ENCODE measurements at regions not wholly inside any gene's neighbourhood (a gene's known extent, or its start where the extent isn't known, plus 50 kb on each side); places are given as distances from the start of the nearest gene placed in this dataset.

GRCh38 chr15:36007699-36008098 lies 461.7 kb upstream of the DPH6 start:
- H3K9me3 ChIP-seq: peaks cover 0 to 5% (median 0%) of the 10 kb centered on the region in 4 donors
- no peak overlapping the region for H3K27ac ChIP-seq
- intact Hi-C loops (cut with DNase I): no loop called here
- no peaks in the 10 kb centered on the region for H3K27me3 ChIP-seq
- TF ChIP-seq POLR2A (IDR thresholded peaks at IDR 0.05) (no peak), EP300 (IDR thresholded peaks at IDR 0.05) (no peak), POLR2AphosphoS5 (IDR thresholded peaks at IDR 0.05) (no peak)
- TF ChIP-seq, protein P1, sequence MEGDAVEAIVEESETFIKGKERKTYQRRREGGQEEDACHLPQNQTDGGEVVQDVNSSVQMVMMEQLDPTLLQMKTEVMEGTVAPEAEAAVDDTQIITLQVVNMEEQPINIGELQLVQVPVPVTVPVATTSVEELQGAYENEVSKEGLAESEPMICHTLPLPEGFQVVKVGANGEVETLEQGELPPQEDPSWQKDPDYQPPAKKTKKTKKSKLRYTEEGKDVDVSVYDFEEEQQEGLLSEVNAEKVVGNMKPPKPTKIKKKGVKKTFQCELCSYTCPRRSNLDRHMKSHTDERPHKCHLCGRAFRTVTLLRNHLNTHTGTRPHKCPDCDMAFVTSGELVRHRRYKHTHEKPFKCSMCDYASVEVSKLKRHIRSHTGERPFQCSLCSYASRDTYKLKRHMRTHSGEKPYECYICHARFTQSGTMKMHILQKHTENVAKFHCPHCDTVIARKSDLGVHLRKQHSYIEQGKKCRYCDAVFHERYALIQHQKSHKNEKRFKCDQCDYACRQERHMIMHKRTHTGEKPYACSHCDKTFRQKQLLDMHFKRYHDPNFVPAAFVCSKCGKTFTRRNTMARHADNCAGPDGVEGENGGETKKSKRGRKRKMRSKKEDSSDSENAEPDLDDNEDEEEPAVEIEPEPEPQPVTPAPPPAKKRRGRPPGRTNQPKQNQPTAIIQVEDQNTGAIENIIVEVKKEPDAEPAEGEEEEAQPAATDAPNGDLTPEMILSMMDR (IDR thresholded peaks at IDR 0.05): no peak
- H3K4me1 ChIP-seq: no peaks in the 10 kb centered on the region
- H3K4me3 ChIP-seq: no peak overlapping the region
- no peak for DNase-seq
- no peaks in the 10 kb centered on the region for H3K36me3 ChIP-seq
- WGBS, 2 donors: 38 to 78% methylated on average over 1 of the region's 1 CpG

DNA sequence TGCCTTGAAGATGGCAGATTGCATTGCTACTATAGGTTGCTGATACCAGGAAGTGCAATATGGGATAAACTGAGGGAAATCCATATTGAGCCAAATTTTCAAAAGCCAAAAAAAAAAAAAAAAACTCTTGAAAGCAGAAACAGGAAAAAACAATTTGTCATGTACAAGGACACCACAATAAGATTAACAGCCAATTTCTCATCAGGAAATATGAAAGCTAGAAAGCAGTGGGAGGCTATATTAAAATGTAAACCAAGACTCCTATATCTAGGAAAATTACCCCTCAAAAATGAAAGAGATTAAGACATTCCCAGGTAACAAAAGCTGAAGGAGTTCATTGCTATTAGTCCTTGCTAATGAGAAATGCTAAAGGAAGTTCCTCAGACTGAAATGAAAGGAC lies 462.8 kb upstream of the DPH6 start:
- DNase-seq: no peak
- Histone ChIP-seq H3K4me3 (no peak overlapping the region), H3K36me3 (no peaks in the 10 kb centered on the region), H3K4me1 (no peaks in the 10 kb centered on the region), H3K9me3 (peaks cover 0 to 5% (median 0%) of the 10 kb centered on the region in 4 donors), H3K27me3 (no peaks in the 10 kb centered on the region), H3K27ac (no peak overlapping the region)
- TF ChIP-seq POLR2AphosphoS5 (IDR thresholded peaks at IDR 0.05): no peak
- TF ChIP-seq, protein P1 (IDR thresholded peaks at IDR 0.05): no peak
- intact Hi-C loops (cut with DNase I): no loop called here

DNA sequence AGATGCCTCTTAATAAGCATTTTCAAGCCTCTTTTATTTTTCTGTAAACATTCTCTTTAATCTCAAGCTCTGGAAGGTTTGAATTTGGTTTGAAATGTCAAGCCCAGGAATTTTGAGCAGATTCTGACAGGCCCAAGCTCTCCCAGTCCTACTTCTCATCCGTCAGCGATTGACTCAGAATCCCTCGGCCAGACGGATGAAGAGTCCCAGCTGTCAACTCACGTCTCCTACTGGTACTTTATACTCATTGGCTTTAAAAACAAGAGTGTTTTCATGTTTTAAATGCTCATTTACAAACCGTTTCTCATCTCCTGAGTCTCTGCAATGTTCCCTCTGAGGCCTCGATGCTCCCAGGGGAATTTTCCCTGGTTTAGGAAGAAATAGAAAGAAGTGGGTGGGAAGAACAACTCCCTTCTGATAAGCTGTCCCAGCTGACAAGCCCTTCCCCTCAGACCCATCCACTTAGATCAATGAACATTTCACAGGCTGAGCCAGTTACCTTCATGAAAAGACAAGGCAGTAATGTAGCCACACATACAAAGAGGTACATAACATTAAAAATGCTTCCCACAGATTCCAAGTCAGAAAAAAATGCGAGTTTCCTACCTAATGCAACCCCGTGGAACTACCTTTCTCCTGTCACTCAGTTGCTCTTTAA lies 478.2 kb upstream of the DPH6 start:
- H3K27me3 ChIP-seq: no peaks in the 10 kb centered on the region
- H3K9me3 ChIP-seq: no peaks in the 10 kb centered on the region
- H3K36me3 ChIP-seq: no peaks in the 10 kb centered on the region
- no peak for TF ChIP-seq POLR2A (IDR thresholded peaks at IDR 0.05)
- TF ChIP-seq, protein P1 (IDR thresholded peaks at IDR 0.05): no peak
- no peak for TF ChIP-seq EP300 (IDR thresholded peaks at IDR 0.05)
- no peak for TF ChIP-seq POLR2AphosphoS5 (IDR thresholded peaks at IDR 0.05)
- DNase-seq: no peak
- 71 to 74% methylated on average over 9 of the region's 9 CpGs for WGBS, 2 donors
- H3K27ac ChIP-seq: no peak overlapping the region
- no peak overlapping the region for H3K4me3 ChIP-seq
- intact Hi-C loops (cut with DNase I): no loop called here
- H3K4me1 ChIP-seq: no peaks in the 10 kb centered on the region

DNA sequence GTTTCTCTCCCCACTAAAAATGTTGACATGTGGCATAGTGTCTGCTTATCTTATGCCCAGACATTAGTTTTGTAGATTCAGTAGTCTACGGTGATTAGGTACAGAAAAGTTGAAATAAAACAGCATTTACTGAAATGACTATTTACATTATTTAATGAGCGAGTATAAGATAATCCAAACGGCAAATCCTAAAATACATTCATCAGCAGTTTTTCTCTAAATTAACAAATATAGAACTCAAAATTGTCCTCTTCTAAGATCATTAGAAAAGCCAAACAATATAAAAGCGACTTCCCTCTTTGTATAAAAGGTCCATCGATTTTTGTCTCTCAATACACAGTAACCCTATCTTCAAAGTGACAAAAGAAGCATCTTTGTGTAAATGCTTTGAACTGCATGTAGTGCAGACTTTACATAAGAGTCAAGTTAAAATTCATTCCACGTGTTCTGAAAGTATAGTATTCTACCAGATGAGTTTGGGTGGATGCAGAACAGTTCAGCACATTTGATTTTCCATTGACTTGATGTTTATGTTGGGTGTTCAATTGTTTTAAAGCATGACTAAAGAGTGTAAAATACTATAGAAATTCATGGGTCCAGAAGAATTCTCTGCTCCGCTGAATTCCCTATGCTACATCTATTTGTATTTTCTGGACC lies 480.8 kb upstream of the DPH6 start:
- DNase-seq: no peak
- WGBS, 2 donors: 54 to 58% methylated on average over 7 of the region's 7 CpGs
- Histone ChIP-seq H3K4me3 (no peak overlapping the region), H3K36me3 (no peaks in the 10 kb centered on the region), H3K27ac (no peak overlapping the region), H3K9me3 (no peaks in the 10 kb centered on the region), H3K4me1 (no peaks in the 10 kb centered on the region), H3K27me3 (no peaks in the 10 kb centered on the region)
- TF ChIP-seq EP300 (IDR thresholded peaks at IDR 0.05) (no peak), POLR2A (IDR thresholded peaks at IDR 0.05) (no peak), POLR2AphosphoS5 (IDR thresholded peaks at IDR 0.05) (no peak)
- intact Hi-C loops (cut with DNase I): no loop called here

GRCh38 chr15:36029606-36030210 lies 483.7 kb upstream of the DPH6 start:
- Histone ChIP-seq H3K27ac (no peak overlapping the region), H3K27me3 (no peaks in the 10 kb centered on the region), H3K4me3 (no peak overlapping the region), H3K4me1 (no peaks in the 10 kb centered on the region), H3K9me3 (no peaks in the 10 kb centered on the region), H3K36me3 (no peaks in the 10 kb centered on the region)
- TF ChIP-seq POLR2A (IDR thresholded peaks at IDR 0.05) (no peak), POLR2AphosphoS5 (IDR thresholded peaks at IDR 0.05) (no peak), EP300 (IDR thresholded peaks at IDR 0.05) (no peak)
- TF ChIP-seq, protein P1 (IDR thresholded peaks at IDR 0.05): no peak
- no peak for DNase-seq
- intact Hi-C loops (cut with DNase I): no loop called here
- WGBS, 2 donors: 60 to 73% methylated on average over 5 of the region's 5 CpGs
